ENCODE measurements at regions not wholly inside any gene's neighbourhood (a gene's known extent, or its start where the extent isn't known, plus 50 kb on each side); places are given as distances from the start of the nearest gene placed in this dataset.

GRCh38 chr3:59653405-59654122 is 603.7 kb upstream of the CFAP20DC start:
- no peak for TF ChIP-seq CTCF (IDR thresholded peaks at IDR 0.05; ENCODE audit: insufficient read depth, low read length)
- TF ChIP-seq REST (IDR thresholded peaks at IDR 0.05; ENCODE audit: insufficient replicate concordance, low read depth) = no peak
- no peak for TF ChIP-seq POLR2AphosphoS5 (IDR thresholded peaks at IDR 0.05; ENCODE audit: low read depth)
- no peak for TF ChIP-seq GABPA (IDR thresholded peaks at IDR 0.05; ENCODE audit: low read depth)
- no peak for TF ChIP-seq SPI1 (IDR thresholded peaks at IDR 0.05; ENCODE audit: borderline replicate concordance, low read depth)

All from HL-60 (cell line).